GM21360 (cell line): ENCODE measurements at regions not wholly inside any gene's neighbourhood (a gene's known extent, or its start where the extent isn't known, plus 50 kb on each side); places are given as distances from the start of the nearest gene placed in this dataset.
A peak's percentile ranks its signal among the peaks of the same experiment; 100 is the strongest.
"Not testable (repeated sequence)": the region's sequence is repeated elsewhere in the genome, so short reads cannot be mapped to it uniquely, and the experiment has no call there.

ENCODE experiments used
- ATAC-seq: cut with Tn5 transposase; IDR thresholded peaks from one replicate; pipeline ENCODE4 v1.9.1; 2021; ENCODE audit warnings: mild to moderate bottlenecking, moderate library complexity; ENCODE audit not compliant: unreplicated experiment

- ATAC-seq: no peak
These were observed 62.0 kb upstream of the MRPS9 start for GRCh38 chr2:104975851-104976250.

DNA sequence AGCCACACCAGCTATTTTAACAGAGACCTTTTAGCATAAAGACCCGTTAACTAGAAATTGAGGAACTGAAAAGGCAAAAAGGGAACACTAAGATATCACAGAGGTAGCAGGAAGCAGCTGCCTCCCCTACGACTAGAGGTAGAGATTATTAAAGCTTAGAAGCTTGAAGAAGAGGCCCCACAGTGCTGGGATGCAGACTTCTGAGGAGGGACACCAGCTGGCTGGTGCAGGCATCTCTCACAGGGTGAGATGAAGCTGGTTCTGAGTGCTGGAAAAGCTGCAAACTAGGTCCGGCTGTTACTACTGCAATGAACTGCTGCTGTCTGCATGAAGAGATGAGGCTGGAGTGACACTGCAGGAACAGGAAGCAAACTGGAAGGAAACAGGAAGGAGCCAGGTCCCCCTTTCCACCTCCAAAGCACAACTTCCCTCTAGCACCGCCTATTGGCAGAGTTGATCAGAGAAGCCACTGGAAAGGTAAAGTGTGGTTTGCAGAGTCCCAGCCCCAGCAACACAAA, 61.2 kb upstream of the MRPS9 start:
- peak; percentile 98 for ATAC-seq

DNA sequence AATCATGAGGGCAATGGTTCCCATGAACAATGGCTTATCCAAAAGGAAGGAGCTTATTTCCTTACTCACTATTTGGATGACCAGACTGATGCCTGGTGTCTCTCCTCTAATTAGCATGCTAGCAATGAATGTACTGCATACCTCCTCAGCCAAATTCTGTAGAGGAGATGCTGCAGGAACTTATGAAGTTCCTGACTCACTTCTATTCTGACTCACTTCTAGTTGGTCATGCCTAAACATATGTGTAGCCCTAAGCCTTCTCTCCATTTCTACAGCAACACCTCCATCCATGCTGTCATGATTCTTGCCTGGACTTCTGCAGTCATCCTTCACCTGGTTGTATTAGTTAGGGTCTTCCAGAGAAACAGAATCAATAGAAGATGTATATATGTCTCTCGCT, 59.9 kb upstream of the MRPS9 start:
- ATAC-seq: no peak

DNA sequence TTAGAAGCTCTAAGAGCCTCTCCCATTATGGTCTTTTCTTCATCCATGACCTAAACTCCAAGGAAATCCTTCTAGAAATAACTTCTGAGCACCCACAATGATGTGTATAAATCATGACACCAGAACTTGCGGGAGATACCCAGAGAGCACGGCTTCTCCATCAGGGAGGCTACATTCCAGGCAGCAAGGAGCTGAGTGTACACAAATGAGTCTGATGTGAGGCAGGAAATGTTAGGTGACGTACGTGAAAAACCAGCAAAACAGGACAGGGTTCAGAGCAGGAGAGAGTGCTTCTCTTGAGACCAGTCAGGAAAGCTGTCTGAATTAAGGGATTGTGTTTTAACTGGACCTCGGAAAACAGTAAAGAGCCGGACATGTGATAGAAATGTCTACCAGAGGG, 58.1 kb upstream of the MRPS9 start:
- ATAC-seq: not testable (repeated sequence)

DNA sequence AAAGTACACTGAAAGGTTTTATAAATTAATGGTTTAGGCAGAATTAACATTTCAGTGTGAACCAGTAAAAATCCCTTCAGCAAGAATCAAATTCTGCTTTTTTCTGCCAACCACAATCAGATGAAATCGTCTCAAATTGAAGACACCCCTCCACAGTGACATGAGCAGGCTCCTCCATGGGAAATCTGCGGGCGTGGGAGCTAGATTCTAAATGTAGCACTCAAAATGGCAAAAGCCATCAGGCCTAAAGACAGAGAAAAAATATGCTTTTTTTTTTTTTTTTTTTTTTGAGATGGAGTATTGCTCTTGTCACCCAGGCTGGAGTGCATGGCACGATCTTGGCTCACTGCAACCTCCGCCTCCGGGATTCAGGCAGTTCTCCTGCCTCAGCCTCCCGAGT, 55.8 kb upstream of the MRPS9 start:
- no peak for ATAC-seq
